ENCODE measurements at regions not wholly inside any gene's neighbourhood (a gene's known extent, or its start where the extent isn't known, plus 50 kb on each side); places are given as distances from the start of the nearest gene placed in this dataset.

- DNase-seq (ENCODE audit: low read depth in 4 of 4, low spot score in 1 of 4), result no peak
Measured at GRCh38 chr2:5751873-5752482, 59.8 kb downstream of the SOX11 start.

- no peak for DNase-seq (ENCODE audit: low read depth in 4 of 4, low spot score in 1 of 4)
Measured at GRCh38 chr2:5756272-5756671, 64.1 kb downstream of the SOX11 start.

GRCh38 chr2:5758346-5758745, 66.2 kb downstream of the SOX11 start:
- no peak for DNase-seq (ENCODE audit: low read depth in 4 of 4, low spot score in 1 of 4)

- no peak for DNase-seq (ENCODE audit: low read depth in 4 of 4, low spot score in 1 of 4)
Measured at GRCh38 chr2:5759949-5760348, 67.8 kb downstream of the SOX11 start.

GRCh38 chr2:5763531-5763930, 71.3 kb downstream of the SOX11 start:
- DNase-seq (ENCODE audit: low read depth in 4 of 4, low spot score in 1 of 4), result no peak

GRCh38 chr2:5764041-5764440, 71.9 kb downstream of the SOX11 start:
- DNase-seq (ENCODE audit: low read depth in 4 of 4, low spot score in 1 of 4), result no peak

- no peak for DNase-seq (ENCODE audit: low read depth in 4 of 4, low spot score in 1 of 4)
Measured at GRCh38 chr2:5766056-5766455, 73.9 kb downstream of the SOX11 start.

GRCh38 chr2:5766561-5766960, 74.4 kb downstream of the SOX11 start:
- DNase-seq (ENCODE audit: low read depth in 4 of 4, low spot score in 1 of 4), result no peak

- DNase-seq (ENCODE audit: low read depth in 4 of 4, low spot score in 1 of 4), result no peak
Measured at GRCh38 chr2:5777131-5777535, 84.9 kb downstream of the SOX11 start.

- DNase-seq (ENCODE audit: low read depth in 4 of 4, low spot score in 1 of 4), result no peak
Measured at GRCh38 chr2:5781679-5782078, 89.5 kb downstream of the SOX11 start.

- no peak for DNase-seq (ENCODE audit: low read depth in 4 of 4, low spot score in 1 of 4)
Measured at GRCh38 chr2:5782103-5782502, 89.9 kb downstream of the SOX11 start.

- no peak for DNase-seq (ENCODE audit: low read depth in 4 of 4, low spot score in 1 of 4)
Measured at GRCh38 chr2:5788447-5788846, 96.3 kb downstream of the SOX11 start.

GRCh38 chr2:5791371-5791770, 99.2 kb downstream of the SOX11 start:
- no peak for DNase-seq (ENCODE audit: low read depth in 4 of 4, low spot score in 1 of 4)

- no peak for DNase-seq (ENCODE audit: low read depth in 4 of 4, low spot score in 1 of 4)
Measured at GRCh38 chr2:5794012-5794411, 101.8 kb downstream of the SOX11 start.

GRCh38 chr2:5798084-5798483, 105.9 kb downstream of the SOX11 start:
- no peak for DNase-seq (ENCODE audit: low read depth in 4 of 4, low spot score in 1 of 4)

GRCh38 chr2:5799348-5799747, 107.2 kb downstream of the SOX11 start:
- no peak for DNase-seq (ENCODE audit: low read depth in 4 of 4, low spot score in 1 of 4)

GRCh38 chr2:5803547-5803946, 111.4 kb downstream of the SOX11 start:
- no peak for DNase-seq (ENCODE audit: low read depth in 4 of 4, low spot score in 1 of 4)

GRCh38 chr2:5818961-5819600, 126.9 kb downstream of the SOX11 start:
- no peak for DNase-seq (ENCODE audit: low read depth in 4 of 4, low spot score in 1 of 4)

- DNase-seq (ENCODE audit: low read depth in 4 of 4, low spot score in 1 of 4), result no peak
Measured at GRCh38 chr2:5824126-5824525, 131.9 kb downstream of the SOX11 start.

- DNase-seq (ENCODE audit: low read depth in 4 of 4, low spot score in 1 of 4), result no peak
Measured at GRCh38 chr2:5825686-5826085, 133.5 kb downstream of the SOX11 start.

- DNase-seq (ENCODE audit: low read depth in 4 of 4, low spot score in 1 of 4), result no peak
Measured at GRCh38 chr2:5826979-5827655, 134.9 kb downstream of the SOX11 start.

- no peak for DNase-seq (ENCODE audit: low read depth in 4 of 4, low spot score in 1 of 4)
Measured at GRCh38 chr2:5834501-5834900, 142.3 kb downstream of the SOX11 start.

- DNase-seq (ENCODE audit: low read depth in 4 of 4, low spot score in 1 of 4), result no peak
Measured at GRCh38 chr2:5839550-5839949, 147.4 kb downstream of the SOX11 start.

All from stimulated activated CD4-positive, alpha-beta T cell treated with anti-CD3 and anti-CD28 coated beads, Interleukin-1b, Interleukin-23, amount 100 ng/mL, for 24 hours (primary cell).